ENCODE measurements at regions not wholly inside any gene's neighbourhood (a gene's known extent, or its start where the extent isn't known, plus 50 kb on each side); places are given as distances from the start of the nearest gene placed in this dataset.

GRCh38 chr2:181805228-181806038 is 86.1 kb upstream of the ITPRID2 start:
- Histone ChIP-seq H3K4me3 (ENCODE audit: low read depth, low read length) (no peak overlapping the region), H3K9me3 (ENCODE audit: control insufficient read depth, insufficient read depth, low read depth, low read length) (no peaks in the 10 kb centered on the region), H3K36me3 (ENCODE audit: control insufficient read depth in 2 of 2, insufficient read depth in 1 of 2, low read length in 2 of 2) (no peaks in the 10 kb centered on the region), H3K27ac (ENCODE audit: extremely low read depth, low read depth, low read length) (no peak overlapping the region), H3K4me1 (ENCODE audit: control insufficient read depth, insufficient read depth, low read length) (no peaks in the 10 kb centered on the region; the same call in 1 of the 2 replicates)
- TF ChIP-seq MZF1 (tag by site-specific recombination; IDR thresholded peaks at IDR 0.05; ENCODE audit: borderline replicate concordance) (no peak), ZBTB8A (tag by site-specific recombination; IDR thresholded peaks at IDR 0.05) (no peak), ZNF530 (tag by site-specific recombination; IDR thresholded peaks at IDR 0.05; ENCODE audit: low read depth) (no peak), ZNF302 (tag by site-specific recombination; IDR thresholded peaks at IDR 0.05; ENCODE audit: low read depth) (no peak), MEIS1 (CRISPR knock-in tag; IDR thresholded peaks at IDR 0.05; ENCODE audit: borderline replicate concordance) (no peak), EGR2 (tag by site-specific recombination; IDR thresholded peaks at IDR 0.05; ENCODE audit: low read depth) (no peak), KLF17 (tag by site-specific recombination; IDR thresholded peaks at IDR 0.05) (no peak), SETDB1 (IDR thresholded peaks at IDR 0.05; ENCODE audit: insufficient read length, low read length) (no peak)
- ChIA-PET POLR2A (no interaction called here), CTCF (no interaction called here)

GRCh38 chr2:181806039-181806392 is 85.5 kb upstream of the ITPRID2 start:
- Histone ChIP-seq H3K27ac (ENCODE audit: extremely low read depth, low read depth, low read length) (no peak overlapping the region), H3K9me3 (ENCODE audit: control insufficient read depth, insufficient read depth, low read depth, low read length) (no peaks in the 10 kb centered on the region), H3K4me1 (ENCODE audit: control insufficient read depth, insufficient read depth, low read length) (peaks cover 4% of the 10 kb centered on the region), H3K36me3 (ENCODE audit: control insufficient read depth in 2 of 2, insufficient read depth in 1 of 2, low read length in 2 of 2) (no peaks in the 10 kb centered on the region), H3K4me3 (ENCODE audit: low read depth, low read length) (no peak overlapping the region)
- no peak for TF ChIP-seq ZNF677 (tag by site-specific recombination; IDR thresholded peaks at IDR 0.05)
- TF ChIP-seq ZNF660 (tag by site-specific recombination; IDR thresholded peaks at IDR 0.05), result no peak
- no peak for TF ChIP-seq ZNF704 (tag by site-specific recombination; IDR thresholded peaks at IDR 0.05)
- TF ChIP-seq SP2 (tag by site-specific recombination; IDR thresholded peaks at IDR 0.05), result no peak
- TF ChIP-seq YY2 (tag by site-specific recombination; IDR thresholded peaks at IDR 0.05), result no peak
- no peak for TF ChIP-seq MZF1 (tag by site-specific recombination; IDR thresholded peaks at IDR 0.05; ENCODE audit: borderline replicate concordance)
- no peak for TF ChIP-seq MEIS1 (CRISPR knock-in tag; IDR thresholded peaks at IDR 0.05; ENCODE audit: borderline replicate concordance)
- TF ChIP-seq ZNF157 (tag by site-specific recombination; IDR thresholded peaks at IDR 0.05), result no peak
- TF ChIP-seq ZNF223 (tag by site-specific recombination; IDR thresholded peaks at IDR 0.05), result no peak
- no peak for TF ChIP-seq ZNF558 (tag by site-specific recombination; IDR thresholded peaks at IDR 0.05)
- no peak for TF ChIP-seq ZNF23 (tag by site-specific recombination; IDR thresholded peaks at IDR 0.05; ENCODE audit: borderline replicate concordance)
- TF ChIP-seq ZBTB20 (tag by site-specific recombination; IDR thresholded peaks at IDR 0.05), result no peak
- no peak for TF ChIP-seq GLI2 (tag by site-specific recombination; IDR thresholded peaks at IDR 0.05; ENCODE audit: borderline replicate concordance, low read depth)
- no peak for TF ChIP-seq ZSCAN4 (tag by site-specific recombination; IDR thresholded peaks at IDR 0.05)
- TF ChIP-seq ZNF76 (tag by site-specific recombination; IDR thresholded peaks at IDR 0.05; ENCODE audit: borderline replicate concordance, low read depth), result no peak
- no peak for TF ChIP-seq PRDM6 (tag by site-specific recombination; IDR thresholded peaks at IDR 0.05)
- TF ChIP-seq ZNF792 (tag by site-specific recombination; IDR thresholded peaks at IDR 0.05), result no peak
- POLR2A ChIA-PET, result no interaction called here
- CTCF ChIA-PET, result no interaction called here

All from HEK293 (cell line).